ELF-1 (cell line): ENCODE measurements at regions not wholly inside any gene's neighbourhood (a gene's known extent, or its start where the extent isn't known, plus 50 kb on each side); places are given as distances from the start of the nearest gene placed in this dataset.

ENCODE experiments used
- DNase-seq: peaks from one replicate; pipeline ENCODE4 v3.0.0-alpha.2; 2016; ENCODE audit warnings: low read depth, low spot score

GRCh38 chr22:44368611-44369292, 56.0 kb upstream of the SHISAL1 start:
- DNase-seq = no peak

GRCh38 chr22:44366372-44367300, 53.9 kb upstream of the SHISAL1 start:
- DNase-seq = no peak

- DNase-seq = no peak
Measured at GRCh38 chr22:44365832-44366231, 53.1 kb upstream of the SHISAL1 start.

- no peak for DNase-seq
Measured at GRCh38 chr22:44365191-44365590, 52.4 kb upstream of the SHISAL1 start.

- no peak for DNase-seq
Measured at GRCh38 chr22:44364751-44365130, 52.0 kb upstream of the SHISAL1 start.

- DNase-seq = no peak
Measured at GRCh38 chr22:44363980-44364750, 51.4 kb upstream of the SHISAL1 start.

- DNase-seq = no peak
Measured at GRCh38 chr22:44363013-44363979, 50.5 kb upstream of the SHISAL1 start.

- DNase-seq = no peak
Measured at GRCh38 chr22:44362249-44363012, 49.7 kb upstream of the SHISAL1 start.
